ENCODE measurements at regions not wholly inside any gene's neighbourhood (a gene's known extent, or its start where the extent isn't known, plus 50 kb on each side); places are given as distances from the start of the nearest gene placed in this dataset.
"Not testable (repeated sequence)": the region's sequence is repeated elsewhere in the genome, so short reads cannot be mapped to it uniquely, and the experiment has no call there.

DNA sequence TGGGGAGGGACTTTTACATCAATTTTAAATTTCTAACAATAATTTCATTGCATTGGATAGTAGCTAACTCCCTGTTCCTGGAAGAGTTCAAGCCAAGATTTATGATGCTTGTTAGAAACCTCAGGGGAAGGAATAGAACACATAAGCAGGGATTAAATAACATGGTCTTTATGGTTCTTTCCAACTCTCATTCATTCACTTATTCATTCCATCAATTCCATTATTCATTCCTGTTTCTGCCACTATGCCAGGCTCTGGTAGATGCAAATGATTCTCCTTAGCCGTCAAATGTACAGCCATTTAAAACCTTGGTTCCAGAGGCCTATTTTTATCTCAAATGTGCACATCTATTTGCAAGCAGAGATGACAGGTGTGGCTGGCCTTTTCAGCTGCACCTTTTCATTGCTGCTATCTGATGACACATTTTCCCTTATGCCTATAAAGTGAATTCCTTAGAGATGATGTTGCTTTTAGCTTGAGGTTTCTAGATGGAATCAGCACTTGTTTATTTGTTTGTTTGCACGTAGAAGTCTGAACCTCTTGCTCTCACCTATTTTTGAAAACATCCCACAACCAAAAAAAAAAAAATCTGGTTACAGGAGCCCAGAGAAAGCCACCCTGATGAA, 205.7 kb upstream of the IGFBP3 start:
- no peak for DNase-seq (ENCODE audit: low spot score)

DNA sequence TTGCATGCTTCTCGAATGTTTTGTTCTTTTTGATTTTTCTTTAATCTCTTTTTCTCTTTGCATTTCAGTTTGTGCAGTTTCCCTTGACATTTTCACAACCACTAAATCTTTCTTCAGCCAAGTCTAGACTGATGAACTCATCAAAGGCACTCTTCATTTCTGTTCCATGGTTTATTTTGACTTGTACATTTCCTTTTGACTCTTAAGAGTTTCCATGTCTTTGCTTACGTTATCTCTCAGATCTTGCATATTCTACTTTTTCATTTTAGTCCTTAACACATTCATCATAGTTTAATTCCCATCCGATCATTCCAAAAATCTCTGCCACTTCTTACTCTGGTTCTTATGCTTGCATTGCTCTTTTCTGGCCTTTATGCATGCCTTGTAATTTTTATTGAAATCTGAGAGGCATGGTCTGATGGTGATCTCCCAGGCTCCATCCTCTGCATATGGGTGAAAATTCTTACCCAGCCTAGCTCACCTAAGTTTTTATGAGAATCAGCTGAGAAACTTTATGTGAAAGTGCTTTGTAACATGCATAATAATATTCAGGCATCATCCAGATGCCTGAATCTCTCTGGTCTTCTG, 202.8 kb upstream of the IGFBP3 start:
- no peak for DNase-seq (ENCODE audit: low spot score)

DNA sequence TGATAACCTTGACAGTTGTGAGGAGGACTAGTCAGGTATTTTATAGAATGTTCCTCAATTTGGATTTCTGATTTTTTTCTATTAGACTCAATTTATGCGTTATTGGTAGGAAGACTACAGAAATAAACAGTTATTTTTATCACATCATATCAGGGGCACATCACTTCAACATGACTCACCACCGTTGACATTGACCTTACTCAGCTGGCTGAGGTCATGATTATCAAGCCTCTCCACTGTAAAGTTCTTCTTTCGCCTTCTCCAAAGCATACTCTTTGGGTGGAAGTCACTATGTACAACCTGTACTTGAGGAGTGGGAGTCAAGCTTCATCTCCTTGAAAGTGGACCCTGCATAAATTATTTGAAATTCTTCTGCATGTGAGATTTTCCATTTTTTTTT, 194.3 kb upstream of the IGFBP3 start:
- DNase-seq (ENCODE audit: low spot score): no peak

DNA sequence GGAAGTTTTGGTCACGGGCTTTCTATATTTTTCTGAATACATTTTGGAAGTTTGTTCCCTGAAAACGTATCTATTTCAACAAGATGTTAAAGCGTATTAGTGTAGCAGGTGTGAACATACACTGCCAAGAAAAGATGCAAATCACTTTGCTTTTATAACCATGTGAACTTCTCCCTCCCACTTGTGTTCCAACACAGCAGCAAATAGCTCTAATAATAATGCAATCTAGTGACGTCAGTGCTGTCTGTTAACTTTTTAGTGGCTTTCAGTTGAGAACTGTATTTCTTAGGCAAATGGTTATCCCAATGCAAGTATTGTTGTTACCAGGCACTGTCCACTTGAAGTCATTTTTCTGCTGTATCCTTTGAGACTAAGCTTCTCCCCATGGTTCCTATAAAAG, 188.4 kb upstream of the IGFBP3 start:
- DNase-seq (ENCODE audit: low spot score): no peak

DNA sequence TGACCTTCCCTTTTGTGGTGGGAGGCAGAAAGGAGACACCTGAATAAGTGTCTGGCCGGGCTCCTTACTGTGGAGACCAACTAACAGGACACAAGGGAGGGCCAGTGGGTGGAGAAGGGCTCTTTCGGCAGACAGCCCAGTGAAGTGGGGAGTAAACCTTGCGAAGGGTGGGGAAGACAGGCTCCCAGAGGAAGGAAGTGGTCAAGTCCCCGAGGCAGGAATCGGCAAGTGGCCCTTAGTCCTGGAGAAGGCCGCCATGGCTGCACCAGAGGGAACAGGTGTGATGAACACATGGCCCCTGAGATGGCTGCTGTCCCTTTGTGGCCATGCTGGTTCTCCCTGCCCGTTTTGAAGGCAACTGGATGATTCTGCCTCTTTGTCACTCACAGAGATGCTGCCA, 187.2 kb upstream of the IGFBP3 start:
- DNase-seq (ENCODE audit: low spot score): no peak

DNA sequence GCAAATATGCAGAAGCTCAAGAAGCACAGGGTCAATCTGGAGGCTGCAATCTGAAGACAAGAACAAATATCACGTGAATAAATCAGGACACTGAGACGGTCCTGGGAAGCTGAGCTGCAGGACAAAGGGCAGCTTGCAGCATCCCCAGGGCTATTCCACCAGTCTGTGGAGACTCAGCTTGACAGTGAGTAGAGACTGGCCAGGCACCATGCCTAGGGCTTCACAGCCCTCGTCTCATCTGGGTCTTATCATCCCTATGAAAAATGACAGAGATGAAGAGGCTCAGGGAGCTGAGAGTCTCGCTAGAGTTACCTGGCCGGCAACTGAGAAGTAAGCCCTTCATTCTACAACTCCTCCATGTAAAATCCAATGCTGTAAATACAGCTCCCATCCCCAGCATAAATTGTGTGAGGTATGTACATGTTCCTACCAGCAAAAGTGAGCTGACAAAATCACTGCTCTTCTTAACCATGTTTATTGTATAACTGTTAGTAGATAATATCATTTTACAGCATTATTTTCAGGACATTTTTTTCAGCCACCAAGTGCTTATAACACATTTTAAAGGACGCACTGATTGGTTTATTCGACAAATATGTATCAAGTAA, 186.6 kb upstream of the IGFBP3 start:
- DNase-seq (ENCODE audit: low spot score): no peak

DNA sequence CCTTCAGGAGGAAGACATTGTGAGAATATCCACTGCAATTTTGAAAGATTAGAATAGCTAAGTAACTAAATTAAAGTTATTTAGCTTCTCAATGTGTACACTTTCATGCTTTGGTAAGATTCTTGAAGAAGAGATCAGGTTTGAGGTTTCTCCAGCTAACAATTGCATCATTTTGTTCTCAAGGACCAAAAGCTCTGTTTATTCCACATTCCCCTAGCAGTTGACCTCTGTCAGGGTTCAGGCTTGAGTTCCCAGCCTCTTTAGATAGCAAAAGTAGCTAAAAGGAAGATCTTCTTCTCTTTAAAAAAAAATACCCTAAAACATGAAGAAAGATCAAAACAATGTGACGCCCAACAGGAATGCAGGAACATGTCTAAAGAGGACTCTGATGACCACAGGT, 179.4 kb upstream of the IGFBP3 start:
- DNase-seq (ENCODE audit: low spot score): no peak

DNA sequence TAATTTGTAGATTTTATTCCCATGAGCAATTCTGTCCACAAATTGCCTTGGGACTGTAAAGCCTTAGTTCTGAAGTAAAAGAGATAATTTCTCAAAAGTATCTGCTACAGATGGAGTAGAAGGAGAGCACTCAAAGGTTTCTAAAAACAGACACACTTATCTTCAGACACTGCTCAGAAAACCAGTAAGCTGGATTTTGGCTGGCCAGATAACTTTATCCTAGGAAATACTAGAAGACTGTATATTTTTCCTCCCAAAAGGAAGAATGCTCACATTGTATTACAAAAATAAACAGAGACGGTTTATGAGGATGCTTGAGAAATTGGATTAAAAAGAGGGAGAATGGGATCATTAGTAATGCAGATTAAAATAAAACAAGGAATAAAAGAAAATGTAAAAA, 178.0 kb upstream of the IGFBP3 start:
- no peak for DNase-seq (ENCODE audit: low spot score)

DNA sequence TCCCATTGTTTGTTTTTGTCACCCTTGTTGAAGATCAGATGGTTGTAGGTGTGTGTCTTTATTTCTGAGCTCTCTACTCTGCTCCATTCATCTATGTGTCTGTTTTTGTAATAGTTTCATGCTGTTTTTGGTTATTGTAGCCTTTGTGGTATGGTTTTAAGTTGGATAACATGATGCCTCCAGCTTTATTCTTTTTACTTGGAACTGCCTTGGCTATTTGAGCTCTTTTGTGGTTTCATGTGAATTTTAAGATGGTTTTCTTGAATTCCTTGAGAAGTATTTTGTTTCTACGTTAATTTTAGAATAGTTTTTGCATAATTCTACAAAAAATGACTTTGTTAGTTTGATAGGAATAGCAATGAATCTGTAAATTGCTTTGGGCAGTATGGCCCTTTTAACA, 170.0 kb upstream of the IGFBP3 start:
- DNase-seq (ENCODE audit: low spot score): no peak

DNA sequence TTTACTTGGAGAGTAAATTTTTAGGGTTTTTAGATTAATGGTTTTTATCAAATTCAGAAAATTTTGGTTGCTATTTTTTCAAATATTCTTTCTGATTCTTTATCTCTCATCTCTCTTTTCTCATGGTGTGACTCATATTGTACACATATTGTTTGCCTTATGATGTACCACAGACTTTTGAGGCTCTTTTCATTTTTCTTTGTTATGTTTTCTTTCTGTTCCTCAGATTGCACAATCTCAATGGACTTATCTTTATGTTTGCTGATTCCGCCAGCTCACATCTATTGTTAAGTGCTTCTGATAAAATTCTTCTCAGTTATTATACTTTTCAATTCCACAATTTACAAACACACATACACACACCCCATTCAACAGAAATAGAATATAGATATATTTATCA, 168.2 kb upstream of the IGFBP3 start:
- no peak for DNase-seq (ENCODE audit: low spot score)

DNA sequence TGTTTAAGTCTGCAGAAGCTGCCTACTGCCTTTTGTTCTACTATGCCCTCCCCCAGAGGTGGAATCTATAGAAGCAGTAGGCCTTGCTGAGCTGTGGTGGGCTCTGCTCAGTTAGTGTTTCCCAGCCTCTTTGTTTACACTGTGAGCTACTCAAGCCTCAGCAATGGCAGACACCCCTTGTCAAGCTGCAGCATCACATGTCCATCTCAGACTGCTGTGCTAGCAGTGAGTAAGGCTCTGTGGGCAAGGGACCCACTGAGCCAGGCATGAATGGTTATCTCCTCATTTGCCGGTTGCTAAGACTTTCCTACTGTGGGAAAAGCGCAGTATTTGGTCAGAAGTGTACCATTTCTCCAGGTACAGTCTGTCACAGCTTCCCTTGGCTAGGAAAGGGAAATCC, 167.4 kb upstream of the IGFBP3 start:
- DNase-seq (ENCODE audit: low spot score): not testable (repeated sequence)

DNA sequence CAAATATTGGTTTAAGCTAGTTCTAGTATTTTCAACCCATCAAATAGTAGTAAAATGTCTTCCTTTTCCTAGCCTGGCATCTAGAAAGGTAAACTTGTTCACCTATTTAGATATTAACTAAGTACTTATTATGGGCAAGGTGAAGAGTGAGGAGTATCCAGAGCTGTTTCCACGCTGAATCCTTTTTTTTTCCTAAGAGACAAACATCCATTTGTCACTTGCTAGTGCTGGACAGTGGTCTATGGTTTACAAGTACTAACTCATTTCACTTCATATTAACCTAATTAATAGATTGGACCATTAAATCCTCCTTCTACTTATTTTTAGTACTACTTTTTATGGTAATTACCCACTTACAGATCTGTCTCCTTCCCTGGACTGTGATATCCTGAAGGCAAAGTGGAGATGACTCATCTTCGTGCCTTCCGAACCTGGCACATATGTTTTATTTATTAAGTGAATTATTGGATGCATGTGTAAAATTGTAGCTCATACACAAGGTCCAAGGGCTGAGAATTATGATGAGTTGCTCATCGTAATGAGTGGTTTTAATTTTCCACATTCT, 159.6 kb upstream of the IGFBP3 start:
- DNase-seq (ENCODE audit: low spot score): no peak

DNA sequence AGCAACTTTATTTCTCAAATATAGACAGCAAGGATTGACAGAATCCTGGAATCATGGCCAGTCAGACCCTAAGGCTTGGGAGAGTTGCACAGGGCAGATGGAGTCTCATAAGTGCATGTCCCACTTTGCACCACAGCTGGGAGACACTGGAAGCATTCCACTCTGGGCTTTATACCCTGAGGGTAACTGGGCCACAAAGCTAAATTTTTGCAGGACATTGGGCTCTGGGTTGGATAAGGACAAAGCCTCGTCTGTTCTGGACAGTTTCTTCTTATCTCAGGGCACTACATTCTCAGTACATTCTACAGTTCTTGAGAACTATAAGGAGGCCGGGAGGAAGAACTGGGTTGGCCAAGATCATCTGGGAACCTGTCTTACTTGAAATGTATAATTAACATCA, 158.3 kb upstream of the IGFBP3 start:
- DNase-seq (ENCODE audit: low spot score): no peak

DNA sequence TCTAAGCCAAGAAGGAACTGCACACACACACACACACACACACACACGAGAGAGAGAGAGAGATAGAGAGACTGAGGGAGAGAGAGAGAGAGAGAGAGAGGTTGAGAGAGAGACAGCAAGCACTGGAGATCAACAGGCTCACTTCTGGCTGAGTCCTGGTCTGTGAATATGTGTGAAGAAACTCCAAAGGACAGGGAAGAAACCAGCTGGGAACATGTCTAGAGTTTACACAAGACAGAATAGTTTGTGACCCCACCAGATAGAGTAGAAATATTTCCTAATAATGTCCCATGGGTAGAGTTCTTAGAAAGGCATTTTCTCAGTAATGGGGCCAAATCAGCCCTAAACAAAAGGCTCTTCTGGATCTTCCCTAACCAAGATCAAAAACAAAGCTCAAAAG, 155.5 kb upstream of the IGFBP3 start:
- no peak for DNase-seq (ENCODE audit: low spot score)

DNA sequence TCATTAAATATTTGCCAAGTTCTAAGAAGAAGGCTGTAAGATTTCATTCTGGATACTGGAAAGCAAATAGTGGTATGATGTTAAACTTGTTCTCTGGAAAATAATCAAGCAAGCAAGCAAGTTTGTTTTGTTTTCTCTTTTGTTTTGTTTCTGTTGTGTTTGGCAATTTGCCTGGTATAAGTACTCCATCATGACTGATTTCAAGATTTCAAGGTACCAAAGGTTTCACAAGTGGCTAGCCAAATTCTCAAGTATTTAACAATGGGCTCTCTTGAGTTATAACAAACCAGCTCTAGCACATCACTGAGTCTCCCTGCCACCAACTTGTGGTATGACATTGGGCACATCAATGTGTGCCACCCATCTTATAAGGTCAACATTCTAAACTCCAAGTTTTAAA, 151.7 kb upstream of the IGFBP3 start:
- DNase-seq (ENCODE audit: low spot score): no peak

DNA sequence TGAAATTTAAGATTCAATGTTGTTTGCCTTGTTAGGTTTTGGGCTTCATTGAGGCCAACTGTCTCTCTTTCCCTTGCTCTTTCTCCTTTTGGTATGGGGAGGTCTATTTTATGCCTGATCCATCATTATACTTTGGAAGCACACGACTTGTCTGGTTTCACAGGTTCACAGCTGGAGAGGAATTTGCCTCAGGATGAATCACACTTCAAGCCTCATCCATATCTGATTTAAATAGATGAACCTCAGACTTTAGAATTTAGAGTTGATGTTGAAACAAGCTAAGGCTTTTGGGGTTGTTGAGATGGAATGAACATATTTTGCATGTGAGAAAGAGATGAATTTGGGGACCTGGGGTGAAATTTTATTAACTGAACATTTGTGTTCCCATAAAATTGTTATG, 150.5 kb upstream of the IGFBP3 start:
- DNase-seq (ENCODE audit: low spot score): no peak

DNA sequence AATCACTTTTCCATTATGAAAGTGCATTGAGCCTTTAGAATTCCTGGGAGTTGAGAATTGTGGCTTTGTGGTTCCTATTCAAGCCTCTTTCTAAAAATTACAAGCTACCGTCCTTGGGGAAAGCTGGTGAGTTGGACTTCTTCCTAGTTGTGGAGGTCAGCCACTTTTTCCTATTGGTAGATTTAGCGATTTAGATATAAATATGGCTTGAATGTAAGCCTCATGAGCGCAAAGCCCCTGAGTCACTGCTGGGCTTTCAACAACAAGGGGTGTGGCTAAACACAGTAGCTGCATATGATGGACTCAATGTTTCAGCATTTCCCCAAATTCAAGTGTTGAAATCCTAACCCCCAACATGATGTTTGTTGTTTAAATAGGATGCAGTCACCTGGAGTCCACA, 150.0 kb upstream of the IGFBP3 start:
- DNase-seq (ENCODE audit: low spot score): no peak

DNA sequence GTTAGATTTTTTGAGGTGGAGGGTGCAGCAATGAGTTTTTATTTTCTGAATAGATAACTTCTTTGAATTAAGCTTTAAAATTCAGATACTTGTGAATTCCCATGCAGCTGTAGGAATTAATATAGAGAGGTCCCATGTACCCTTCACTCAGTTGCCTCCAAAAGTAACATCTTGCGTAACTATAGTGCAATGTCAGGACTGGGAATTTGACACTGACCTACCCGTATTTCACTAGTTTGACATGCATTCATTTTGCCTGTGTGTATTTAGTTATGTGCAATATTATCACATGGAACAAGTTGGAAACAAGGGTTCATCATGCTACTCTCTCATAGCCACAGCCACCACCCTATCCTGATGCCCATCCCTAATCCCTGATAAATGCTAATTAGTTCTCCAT, 147.1 kb upstream of the IGFBP3 start:
- DNase-seq (ENCODE audit: low spot score): no peak

DNA sequence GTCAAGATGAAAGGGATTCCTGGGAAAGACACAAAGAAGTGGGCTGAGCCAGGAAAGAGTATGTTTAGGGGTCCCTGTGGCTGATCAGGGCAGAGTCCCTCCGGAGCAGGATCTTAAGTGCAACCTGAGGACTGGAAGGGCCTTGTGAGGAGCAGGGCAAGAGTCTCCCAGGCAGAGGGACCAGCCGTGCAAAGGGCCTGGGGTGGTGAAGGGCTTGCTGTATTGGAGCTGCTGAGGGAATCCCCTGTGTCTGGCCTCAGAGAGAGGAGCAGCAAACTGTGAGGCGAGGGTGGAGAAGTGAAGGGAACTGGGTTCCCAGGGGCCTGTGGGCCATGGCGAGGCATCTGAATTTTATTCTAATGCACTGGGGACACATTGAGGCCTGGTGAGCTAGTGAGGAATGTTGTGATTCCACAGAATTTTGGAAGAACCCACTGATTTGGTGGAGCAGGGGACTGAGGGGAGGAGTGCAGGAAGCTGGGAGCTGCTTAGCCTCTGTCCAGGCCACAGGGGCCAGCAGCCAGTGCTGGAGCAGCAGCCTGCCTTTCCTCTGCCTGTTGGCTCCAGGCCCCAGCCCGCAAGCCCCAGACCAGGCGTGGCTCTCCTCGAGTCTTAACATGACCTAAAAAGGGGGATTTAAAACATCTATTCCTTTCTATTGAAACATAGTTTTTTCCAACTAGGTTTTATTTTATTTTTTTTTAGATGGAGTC, 138.4 kb upstream of the IGFBP3 start:
- DNase-seq (ENCODE audit: low spot score): no peak

DNA sequence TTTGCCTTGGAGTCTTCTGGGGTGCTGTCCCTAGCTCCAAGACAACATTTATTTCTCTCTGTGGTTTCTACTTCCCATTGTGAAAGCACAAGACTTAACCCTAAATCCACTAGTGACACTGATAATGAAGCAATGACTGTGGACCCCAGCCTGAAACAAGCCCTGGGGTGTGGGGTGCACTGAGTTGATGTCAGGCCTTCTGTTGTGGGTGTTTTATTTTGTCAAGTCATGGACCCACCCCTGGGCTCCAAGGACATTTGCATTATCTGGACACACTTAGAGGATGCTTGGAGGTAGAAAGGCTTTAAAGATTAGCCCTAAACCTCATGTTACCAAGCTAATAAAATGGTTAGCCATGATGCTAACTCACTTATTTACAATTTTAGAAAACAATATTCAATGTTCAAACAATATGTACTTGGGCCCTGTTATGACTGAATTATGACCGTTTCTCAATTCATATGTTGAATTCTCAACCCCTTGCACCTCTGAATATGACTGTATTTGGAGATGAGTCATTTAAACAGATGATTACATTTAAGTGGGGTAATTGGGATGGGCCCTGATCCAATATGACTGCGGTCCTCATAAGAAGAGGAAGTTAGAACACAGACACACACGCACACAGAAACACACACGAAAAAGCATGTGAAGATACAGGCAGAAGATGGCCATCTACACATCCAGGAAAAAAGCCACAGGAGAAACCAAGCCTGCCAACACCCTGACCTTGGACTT, 137.2 kb upstream of the IGFBP3 start:
- DNase-seq (ENCODE audit: low spot score): no peak

DNA sequence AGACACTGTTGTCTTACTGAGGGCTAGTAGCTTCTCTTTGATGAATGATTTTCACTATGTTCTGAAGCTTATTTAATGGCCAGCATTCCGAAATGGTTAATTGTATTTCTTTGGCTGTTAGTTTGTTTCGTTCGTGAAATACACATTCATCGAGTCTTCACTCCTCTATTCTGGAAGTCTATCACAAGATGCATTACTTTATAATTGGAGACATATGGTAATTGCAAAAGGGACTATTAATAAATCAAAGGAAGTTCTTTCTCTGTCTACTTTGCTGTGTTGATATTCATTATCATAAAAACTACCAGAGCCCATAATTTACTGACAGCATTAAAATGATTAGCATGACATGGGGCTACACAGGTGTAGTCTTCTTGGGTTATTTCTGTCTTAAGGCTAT, 133.8 kb upstream of the IGFBP3 start:
- DNase-seq (ENCODE audit: low spot score): no peak

DNA sequence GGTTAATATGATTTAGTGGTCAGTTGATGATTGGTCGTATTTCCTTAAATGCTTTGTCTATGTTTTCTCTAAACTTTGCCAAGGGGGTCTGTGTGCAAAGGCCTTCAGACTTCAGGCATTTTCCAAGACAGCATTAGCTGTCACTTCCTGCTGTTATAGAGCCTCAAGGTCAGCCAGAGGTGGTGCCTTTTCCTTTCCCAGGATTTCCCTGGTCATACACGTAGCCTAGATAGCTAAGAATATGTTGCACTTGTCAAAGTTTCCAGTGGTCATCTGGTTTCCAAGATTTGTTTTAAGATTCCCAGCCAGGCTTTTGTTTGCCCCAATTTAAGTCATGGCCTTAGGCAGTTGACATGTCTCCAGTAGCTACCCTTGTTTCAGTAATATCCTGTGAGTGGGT, 133.2 kb upstream of the IGFBP3 start:
- no peak for DNase-seq (ENCODE audit: low spot score)
